Sigmoid colon (tissue), 4 donors: ENCODE measurements at regions not wholly inside any gene's neighbourhood (a gene's known extent, or its start where the extent isn't known, plus 50 kb on each side); places are given as distances from the start of the nearest gene placed in this dataset.

Experiments
- EP300 ChIP-seq, 4 donors: sonication (generic); formaldehyde crosslinking; IDR thresholded peaks; one replicate each; pipeline ENCODE4 v1.6.1; 2017; ENCODE audit warnings: antibody characterized with exemption in 4 of 4
- POLR2AphosphoS5 ChIP-seq, 4 donors: sonication (generic); formaldehyde crosslinking; IDR thresholded peaks; one replicate each; pipeline ENCODE4 v1.6.1; 2017; ENCODE audit warnings: antibody characterized with exemption in 4 of 4
- TF ChIP-seq, protein P1 (sequence below), 4 experiments: fragments of 450-650 bp in 3 of 4; fragments of 200-600 bp in 1 of 4; IDR thresholded peaks; one replicate each; pipeline ENCODE4 v1.5.1; 2016 to 2019; ENCODE audit warnings: antibody characterized with exemption in 4 of 4, mild to moderate bottlenecking in 3 of 4, moderate library complexity in 2 of 4

- TF ChIP-seq, protein P1, sequence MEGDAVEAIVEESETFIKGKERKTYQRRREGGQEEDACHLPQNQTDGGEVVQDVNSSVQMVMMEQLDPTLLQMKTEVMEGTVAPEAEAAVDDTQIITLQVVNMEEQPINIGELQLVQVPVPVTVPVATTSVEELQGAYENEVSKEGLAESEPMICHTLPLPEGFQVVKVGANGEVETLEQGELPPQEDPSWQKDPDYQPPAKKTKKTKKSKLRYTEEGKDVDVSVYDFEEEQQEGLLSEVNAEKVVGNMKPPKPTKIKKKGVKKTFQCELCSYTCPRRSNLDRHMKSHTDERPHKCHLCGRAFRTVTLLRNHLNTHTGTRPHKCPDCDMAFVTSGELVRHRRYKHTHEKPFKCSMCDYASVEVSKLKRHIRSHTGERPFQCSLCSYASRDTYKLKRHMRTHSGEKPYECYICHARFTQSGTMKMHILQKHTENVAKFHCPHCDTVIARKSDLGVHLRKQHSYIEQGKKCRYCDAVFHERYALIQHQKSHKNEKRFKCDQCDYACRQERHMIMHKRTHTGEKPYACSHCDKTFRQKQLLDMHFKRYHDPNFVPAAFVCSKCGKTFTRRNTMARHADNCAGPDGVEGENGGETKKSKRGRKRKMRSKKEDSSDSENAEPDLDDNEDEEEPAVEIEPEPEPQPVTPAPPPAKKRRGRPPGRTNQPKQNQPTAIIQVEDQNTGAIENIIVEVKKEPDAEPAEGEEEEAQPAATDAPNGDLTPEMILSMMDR (IDR thresholded peaks at IDR 0.05), result no peak
- TF ChIP-seq POLR2AphosphoS5 (IDR thresholded peaks at IDR 0.05) (no peak), EP300 (IDR thresholded peaks at IDR 0.05) (no peak)
These were observed 400.3 kb downstream of the MIAT start for GRCh38 chr22:27057717-27058116.
